ENCODE measurements at regions not wholly inside any gene's neighbourhood (a gene's known extent, or its start where the extent isn't known, plus 50 kb on each side); places are given as distances from the start of the nearest gene placed in this dataset.

GRCh38 chr15:62647843-62648505, 394.6 kb upstream of the TPM1 start:
- FAIRE-seq (no peak), DNase-seq (ENCODE audit: low read depth, low spot score) (no peak)
- no peaks in the 10 kb centered on the region for H3K9me1 ChIP-seq (ENCODE audit: control insufficient read depth, extremely low read depth, insufficient read depth, low read length)
- H4K20me1 ChIP-seq (ENCODE audit: control insufficient read depth, extremely low read depth, insufficient read depth, low read length) = no peaks in the 10 kb centered on the region
- no peaks in the 10 kb centered on the region for H3K27me3 ChIP-seq (ENCODE audit: control insufficient read depth, extremely low read depth, insufficient read depth, low read length)
- no peaks in the 10 kb centered on the region for H3K9me3 ChIP-seq (ENCODE audit: control insufficient read depth, low read depth, low read length)
- H3K4me3 ChIP-seq (ENCODE audit: control insufficient read depth in 2 of 3, extremely low read depth in 1 of 3, insufficient read depth in 2 of 3, low read depth in 1 of 3, low read length in 3 of 3) = no peak overlapping the region
- no peak for TF ChIP-seq CTCF (optimal IDR thresholded peaks at IDR 0.05 in 1 of 3, IDR thresholded peaks at IDR 0.05 in 1 of 3, conservative IDR thresholded peaks at IDR 0.05 in 1 of 3; ENCODE audit: extremely low read depth in 1 of 3, insufficient read depth in 2 of 3, low read length in 3 of 3)
- TF ChIP-seq EZH2 (IDR thresholded peaks at IDR 0.05; ENCODE audit: low read length) = no peak
- no peaks in the 10 kb centered on the region for H3K36me3 ChIP-seq (ENCODE audit: control insufficient read depth in 2 of 2, extremely low read depth in 1 of 2, insufficient read depth in 2 of 2, low read length in 2 of 2)
- no peaks in the 10 kb centered on the region for H3K79me2 ChIP-seq (ENCODE audit: control insufficient read depth, insufficient read depth, low read length)
- peaks cover 10% of the 10 kb centered on the region for H3K4me1 ChIP-seq (ENCODE audit: control insufficient read depth, extremely low read depth, insufficient read depth, low read length)
- no peak overlapping the region for H2AFZ ChIP-seq (ENCODE audit: control insufficient read depth, low read length)
- no peak overlapping the region for H3K9ac ChIP-seq (ENCODE audit: control insufficient read depth, extremely low read depth, insufficient read depth, low read length)
- H3K27ac ChIP-seq (ENCODE audit: control insufficient read depth, insufficient read depth, low read length) = no peak overlapping the region
- H3K4me2 ChIP-seq (ENCODE audit: control insufficient read depth, extremely low read depth, insufficient read depth, low read depth, low read length) = no peak overlapping the region
- dilution Hi-C loops (cut with MboI; ENCODE audit: extremely low pct_ligation_motif_present, low sequenced_read_pairs) = no loop called here

GRCh38 chr15:62648954-62649353, 393.6 kb upstream of the TPM1 start:
- Histone ChIP-seq H3K9me1 (ENCODE audit: control insufficient read depth, extremely low read depth, insufficient read depth, low read length) (no peaks in the 10 kb centered on the region), H3K27me3 (ENCODE audit: control insufficient read depth, extremely low read depth, insufficient read depth, low read length) (no peaks in the 10 kb centered on the region), H3K27ac (ENCODE audit: control insufficient read depth, insufficient read depth, low read length) (no peak overlapping the region), H3K36me3 (ENCODE audit: control insufficient read depth in 2 of 2, extremely low read depth in 1 of 2, insufficient read depth in 2 of 2, low read length in 2 of 2) (no peaks in the 10 kb centered on the region), H3K9me3 (ENCODE audit: control insufficient read depth, low read depth, low read length) (no peaks in the 10 kb centered on the region), H3K4me3 (ENCODE audit: control insufficient read depth in 2 of 3, extremely low read depth in 1 of 3, insufficient read depth in 2 of 3, low read depth in 1 of 3, low read length in 3 of 3) (no peak overlapping the region), H4K20me1 (ENCODE audit: control insufficient read depth, extremely low read depth, insufficient read depth, low read length) (no peaks in the 10 kb centered on the region), H3K79me2 (ENCODE audit: control insufficient read depth, insufficient read depth, low read length) (no peaks in the 10 kb centered on the region), H3K9ac (ENCODE audit: control insufficient read depth, extremely low read depth, insufficient read depth, low read length) (no peak overlapping the region), H2AFZ (ENCODE audit: control insufficient read depth, low read length) (no peak overlapping the region), H3K4me2 (ENCODE audit: control insufficient read depth, extremely low read depth, insufficient read depth, low read depth, low read length) (no peak overlapping the region), H3K4me1 (ENCODE audit: control insufficient read depth, extremely low read depth, insufficient read depth, low read length) (peaks cover 10% of the 10 kb centered on the region)
- DNase-seq (ENCODE audit: low read depth, low spot score) (no peak), FAIRE-seq (no peak)
- dilution Hi-C loops (cut with MboI; ENCODE audit: extremely low pct_ligation_motif_present, low sequenced_read_pairs) = no loop called here
- TF ChIP-seq EZH2 (IDR thresholded peaks at IDR 0.05; ENCODE audit: low read length) (no peak), CTCF (optimal IDR thresholded peaks at IDR 0.05 in 1 of 3, IDR thresholded peaks at IDR 0.05 in 1 of 3, conservative IDR thresholded peaks at IDR 0.05 in 1 of 3; ENCODE audit: extremely low read depth in 1 of 3, insufficient read depth in 2 of 3, low read length in 3 of 3) (peak; percentile 25 to 57 (median 31))

Data from keratinocyte (primary cell).